Suprapubic skin (tissue), 4 donors: ENCODE measurements at regions not wholly inside any gene's neighbourhood (a gene's known extent, or its start where the extent isn't known, plus 50 kb on each side); places are given as distances from the start of the nearest gene placed in this dataset.

Source experiments
- DNase-seq, 2 donors: peaks; one replicate each; pipeline ENCODE4 v3.0.0-alpha.2; 2019; ENCODE audit warnings: low spot score in 2 of 2
- H3K27ac ChIP-seq: fragments of 200-600 bp; sonication (generic); one replicate; pipeline ENCODE4 v1.5.1; 2019
- H3K27me3 ChIP-seq: fragments of 200-600 bp; sonication (generic); one replicate; pipeline ENCODE4 v1.5.1; 2019
- H3K36me3 ChIP-seq: fragments of 200-600 bp; sonication (generic); one replicate; pipeline ENCODE4 v1.5.1; 2019
- H3K4me1 ChIP-seq: fragments of 200-600 bp; sonication (generic); one replicate; pipeline ENCODE4 v1.5.1; 2019
- H3K4me3 ChIP-seq: fragments of 200-600 bp; sonication (generic); one replicate; pipeline ENCODE4 v1.5.1; 2019; ENCODE audit warnings: mild to moderate bottlenecking
- H3K9me3 ChIP-seq: fragments of 200-600 bp; sonication (generic); one replicate; pipeline ENCODE4 v1.5.1; 2019
- EP300 ChIP-seq: sonication (generic); formaldehyde crosslinking; IDR thresholded peaks from one replicate; pipeline ENCODE4 v1.6.1; 2017; ENCODE audit warnings: antibody characterized with exemption
- POLR2A ChIP-seq, 2 donors: fragments of 450-650 bp; IDR thresholded peaks; one replicate each; pipeline ENCODE4 v1.6.1; 2017; ENCODE audit warnings: antibody characterized with exemption in 2 of 2, mild to moderate bottlenecking in 2 of 2, moderate library complexity in 2 of 2
- POLR2AphosphoS5 ChIP-seq, 3 donors: sonication (generic); formaldehyde crosslinking; IDR thresholded peaks; one replicate each; pipeline ENCODE4 v1.6.1; 2017; ENCODE audit warnings: antibody characterized with exemption in 3 of 3
- WGBS: methylation state at CpG from one replicate; pipeline ENCODE4 v1.1.5; 2018; 5-methylcytosine and 5-hydroxymethylcytosine counted together
- TF ChIP-seq, protein P1 (sequence below), 2 donors: fragments of 200-600 bp in 1 of 2; fragments of 450-650 bp in 1 of 2; sonication (generic) in 1 of 2; IDR thresholded peaks; one replicate each; pipeline ENCODE4 v1.5.1; 2016 to 2019; ENCODE audit warnings: antibody characterized with exemption in 2 of 2, mild to moderate bottlenecking in 1 of 2, moderate library complexity in 1 of 2

GRCh38 chr10:8356283-8356682, 301.8 kb downstream of the GATA3 start:
- no peak for DNase-seq
- H3K27ac ChIP-seq, result no peak overlapping the region
- H3K27me3 ChIP-seq, result no peaks in the 10 kb centered on the region
- H3K4me1 ChIP-seq, result peaks cover under 1% of the 10 kb centered on the region
- WGBS, result 91% methylated on average over 2 of the region's 2 CpGs
- no peaks in the 10 kb centered on the region for H3K36me3 ChIP-seq
- H3K4me3 ChIP-seq, result no peak overlapping the region
- H3K9me3 ChIP-seq, result no peaks in the 10 kb centered on the region
- TF ChIP-seq, protein P1, sequence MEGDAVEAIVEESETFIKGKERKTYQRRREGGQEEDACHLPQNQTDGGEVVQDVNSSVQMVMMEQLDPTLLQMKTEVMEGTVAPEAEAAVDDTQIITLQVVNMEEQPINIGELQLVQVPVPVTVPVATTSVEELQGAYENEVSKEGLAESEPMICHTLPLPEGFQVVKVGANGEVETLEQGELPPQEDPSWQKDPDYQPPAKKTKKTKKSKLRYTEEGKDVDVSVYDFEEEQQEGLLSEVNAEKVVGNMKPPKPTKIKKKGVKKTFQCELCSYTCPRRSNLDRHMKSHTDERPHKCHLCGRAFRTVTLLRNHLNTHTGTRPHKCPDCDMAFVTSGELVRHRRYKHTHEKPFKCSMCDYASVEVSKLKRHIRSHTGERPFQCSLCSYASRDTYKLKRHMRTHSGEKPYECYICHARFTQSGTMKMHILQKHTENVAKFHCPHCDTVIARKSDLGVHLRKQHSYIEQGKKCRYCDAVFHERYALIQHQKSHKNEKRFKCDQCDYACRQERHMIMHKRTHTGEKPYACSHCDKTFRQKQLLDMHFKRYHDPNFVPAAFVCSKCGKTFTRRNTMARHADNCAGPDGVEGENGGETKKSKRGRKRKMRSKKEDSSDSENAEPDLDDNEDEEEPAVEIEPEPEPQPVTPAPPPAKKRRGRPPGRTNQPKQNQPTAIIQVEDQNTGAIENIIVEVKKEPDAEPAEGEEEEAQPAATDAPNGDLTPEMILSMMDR (IDR thresholded peaks at IDR 0.05), result no peak
- TF ChIP-seq POLR2AphosphoS5 (IDR thresholded peaks at IDR 0.05) (no peak), POLR2A (IDR thresholded peaks at IDR 0.05) (no peak), EP300 (no peak)

DNA sequence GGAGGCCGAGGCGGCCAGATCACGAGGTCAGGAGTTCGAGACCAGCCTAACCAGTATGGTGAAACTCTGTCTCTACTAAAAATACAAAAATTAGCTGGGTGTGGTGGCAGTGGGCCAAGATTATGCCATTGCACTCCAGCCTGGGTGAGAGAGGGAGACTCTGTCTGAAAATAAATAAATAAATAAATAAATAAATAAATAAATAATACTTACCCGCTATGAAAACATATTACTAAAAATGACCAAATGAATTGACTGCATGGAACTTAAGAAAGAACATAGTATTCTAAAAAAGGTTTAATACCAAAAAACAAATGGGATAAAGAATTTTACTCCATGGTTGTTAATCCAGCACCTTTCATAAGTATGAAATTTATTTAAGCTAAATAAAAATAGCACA, 305.0 kb downstream of the GATA3 start:
- WGBS, result 97% methylated on average over 5 of the region's 5 CpGs
- H3K4me1 ChIP-seq, result peaks cover 2% of the 10 kb centered on the region
- H3K27me3 ChIP-seq, result no peaks in the 10 kb centered on the region
- no peaks in the 10 kb centered on the region for H3K9me3 ChIP-seq
- no peaks in the 10 kb centered on the region for H3K36me3 ChIP-seq
- no peak overlapping the region for H3K4me3 ChIP-seq
- no peak for TF ChIP-seq POLR2AphosphoS5 (IDR thresholded peaks at IDR 0.05)
- no peak for TF ChIP-seq POLR2A (IDR thresholded peaks at IDR 0.05)
- TF ChIP-seq, protein P1 (IDR thresholded peaks at IDR 0.05), result no peak
- no peak for TF ChIP-seq EP300
- H3K27ac ChIP-seq, result no peak overlapping the region
- DNase-seq, result no peak

- 77% methylated on average over 7 of the region's 7 CpGs for WGBS
These were observed 305.9 kb downstream of the GATA3 start for GRCh38 chr10:8360365-8360764.

DNA sequence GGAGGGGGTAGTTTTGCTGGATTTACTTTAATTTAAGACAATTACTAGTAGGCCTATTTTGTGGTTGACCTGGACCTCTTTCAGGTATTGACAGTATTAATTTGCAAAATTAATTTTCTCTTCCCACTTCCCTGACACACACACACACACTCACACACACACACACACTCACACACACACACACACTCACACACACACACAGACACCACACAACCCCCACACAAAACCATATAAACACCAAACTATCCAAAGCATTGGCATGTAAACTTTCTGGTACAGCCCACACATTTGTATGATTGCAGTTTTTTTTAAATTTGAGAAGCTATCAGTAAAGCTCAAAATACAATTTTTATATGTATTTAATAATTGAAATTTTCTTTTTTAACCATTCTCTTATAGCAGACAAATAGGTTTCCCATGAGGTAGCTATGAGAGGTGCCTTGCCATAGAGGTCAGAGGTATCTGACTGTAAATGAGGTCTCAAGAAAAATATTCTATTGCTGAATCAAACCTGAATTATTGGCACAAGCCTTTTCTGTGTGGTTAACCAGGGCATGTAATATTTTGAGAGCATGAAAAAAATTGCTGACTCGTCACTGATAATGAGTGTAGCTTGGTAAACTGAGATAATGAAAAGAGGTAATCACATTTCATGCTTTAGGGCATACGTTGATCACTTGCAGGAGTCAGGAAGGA, 306.5 kb downstream of the GATA3 start:
- TF ChIP-seq, protein P1 (IDR thresholded peaks at IDR 0.05), result no peak
- TF ChIP-seq EP300, result no peak
- TF ChIP-seq POLR2AphosphoS5 (IDR thresholded peaks at IDR 0.05), result no peak
- no peak for TF ChIP-seq POLR2A (IDR thresholded peaks at IDR 0.05)
- 38% methylated on average over 2 of the region's 2 CpGs for whole genome bisulfite sequencing
- H3K9me3 ChIP-seq, result no peaks in the 10 kb centered on the region
- H3K36me3 ChIP-seq, result no peaks in the 10 kb centered on the region
- H3K4me1 ChIP-seq, result peaks cover 3% of the 10 kb centered on the region
- no peak overlapping the region for H3K4me3 ChIP-seq
- no peak for DNase-seq
- H3K27me3 ChIP-seq, result no peaks in the 10 kb centered on the region
- no peak overlapping the region for H3K27ac ChIP-seq

More at GRCh38 chr10:8360365-8360764, 305.9 kb downstream of the GATA3 start:
- no peak for TF ChIP-seq POLR2AphosphoS5 (IDR thresholded peaks at IDR 0.05)
- TF ChIP-seq EP300, result no peak
- TF ChIP-seq, protein P1 (IDR thresholded peaks at IDR 0.05), result no peak
- TF ChIP-seq POLR2A (IDR thresholded peaks at IDR 0.05), result no peak
- H3K36me3 ChIP-seq, result no peaks in the 10 kb centered on the region
- H3K4me3 ChIP-seq, result no peak overlapping the region
- H3K4me1 ChIP-seq, result peaks cover 2% of the 10 kb centered on the region
- no peak overlapping the region for H3K27ac ChIP-seq
- no peaks in the 10 kb centered on the region for H3K9me3 ChIP-seq
- H3K27me3 ChIP-seq, result no peaks in the 10 kb centered on the region
- no peak for DNase-seq

- peaks cover 8% of the 10 kb centered on the region for H3K4me1 ChIP-seq
- no peaks in the 10 kb centered on the region for H3K27me3 ChIP-seq
- 46% methylated on average over 2 of the region's 2 CpGs for WGBS
- TF ChIP-seq EP300, result no peak
- TF ChIP-seq, protein P1 (IDR thresholded peaks at IDR 0.05), result no peak
- TF ChIP-seq POLR2AphosphoS5 (IDR thresholded peaks at IDR 0.05), result no peak
- TF ChIP-seq POLR2A (IDR thresholded peaks at IDR 0.05), result no peak
- H3K4me3 ChIP-seq, result no peak overlapping the region
- H3K9me3 ChIP-seq, result no peaks in the 10 kb centered on the region
- DNase-seq, result no peak
- H3K27ac ChIP-seq, result no peak overlapping the region
- no peaks in the 10 kb centered on the region for H3K36me3 ChIP-seq
These were observed 307.0 kb downstream of the GATA3 start for GRCh38 chr10:8361510-8361844.
